HepG2 (cell line): ENCODE measurements at regions not wholly inside any gene's neighbourhood (a gene's known extent, or its start where the extent isn't known, plus 50 kb on each side); places are given as distances from the start of the nearest gene placed in this dataset.

ENCODE experiments used
- CAMTA2 ChIP-seq: sonication (generic); formaldehyde crosslinking; IDR thresholded peaks from 2 replicates; pipeline ENCODE4 v1.4.0; 2020; ENCODE audit warnings: mild to moderate bottlenecking, missing genetic modification reagents, borderline replicate concordance
- DPF2 ChIP-seq: sonication (generic); formaldehyde crosslinking; IDR thresholded peaks from 2 replicates; pipeline ENCODE4 v1.4.0; 2020; ENCODE audit warnings: mild to moderate bottlenecking, low read depth, missing genetic modification reagents, borderline replicate concordance
- KAT7 ChIP-seq: IDR thresholded peaks from 2 replicates; pipeline ENCODE4 v1.6.1; 2018; ENCODE audit warnings: borderline replicate concordance, missing compliant biosample characterization
- PHF5A ChIP-seq: IDR thresholded peaks from one replicate; pipeline ENCODE4 v1.6.1; 2018; ENCODE audit warnings: low read depth, missing genetic modification reagents; ENCODE audit not compliant: unreplicated experiment
- TSC22D2 ChIP-seq: sonication (generic); formaldehyde crosslinking; IDR thresholded peaks from 2 replicates; pipeline ENCODE4 v1.5.1; 2020; ENCODE audit warnings: missing genetic modification reagents, mild to moderate bottlenecking, borderline replicate concordance
- U2AF2 ChIP-seq: fragments of 200-400 bp; formaldehyde crosslinking; IDR thresholded peaks from 2 replicates; pipeline ENCODE4 v1.6.1; 2017; ENCODE audit warnings: low read depth, mild to moderate bottlenecking, low read length
- ZNF12 ChIP-seq: sonication (generic); formaldehyde crosslinking; IDR thresholded peaks from 2 replicates; pipeline ENCODE4 v1.5.0; 2020; ENCODE audit warnings: missing genetic modification reagents
- ZNF432 ChIP-seq: sonication (generic); formaldehyde crosslinking; IDR thresholded peaks from 2 replicates; pipeline ENCODE4 v1.5.0; 2020; ENCODE audit warnings: missing genetic modification reagents, mild to moderate bottlenecking, borderline replicate concordance
- ZNF547 ChIP-seq: sonication (generic); formaldehyde crosslinking; IDR thresholded peaks from 2 replicates; pipeline ENCODE4 v1.5.1; 2020; ENCODE audit warnings: mild to moderate bottlenecking, missing genetic modification reagents
- TF ChIP-seq, protein P1 (sequence below): sonication (generic); formaldehyde crosslinking; IDR thresholded peaks from 2 replicates; pipeline ENCODE4 v1.4.0; 2020; ENCODE audit warnings: missing genetic modification reagents, borderline replicate concordance
- TF ChIP-seq, protein P2 (sequence below): sonication (generic); formaldehyde crosslinking; IDR thresholded peaks from 2 replicates; pipeline ENCODE4 v1.8.0; 2022; ENCODE audit warnings: missing genetic modification reagents, mild to moderate bottlenecking, moderate library complexity, borderline replicate concordance
- TF ChIP-seq, protein P3 (sequence below): sonication (generic); formaldehyde crosslinking; IDR thresholded peaks from one replicate; pipeline ENCODE4 v1.5.1; 2020; ENCODE audit warnings: mild to moderate bottlenecking, missing genetic modification reagents; ENCODE audit errors: not compliant biosample characterization
- TF ChIP-seq, protein P4 (sequence below): sonication (generic); formaldehyde crosslinking; IDR thresholded peaks from 2 replicates; pipeline ENCODE4 v1.8.0; 2022; ENCODE audit warnings: missing genetic modification reagents, mild to moderate bottlenecking, inconsistent platforms, borderline replicate concordance

DNA sequence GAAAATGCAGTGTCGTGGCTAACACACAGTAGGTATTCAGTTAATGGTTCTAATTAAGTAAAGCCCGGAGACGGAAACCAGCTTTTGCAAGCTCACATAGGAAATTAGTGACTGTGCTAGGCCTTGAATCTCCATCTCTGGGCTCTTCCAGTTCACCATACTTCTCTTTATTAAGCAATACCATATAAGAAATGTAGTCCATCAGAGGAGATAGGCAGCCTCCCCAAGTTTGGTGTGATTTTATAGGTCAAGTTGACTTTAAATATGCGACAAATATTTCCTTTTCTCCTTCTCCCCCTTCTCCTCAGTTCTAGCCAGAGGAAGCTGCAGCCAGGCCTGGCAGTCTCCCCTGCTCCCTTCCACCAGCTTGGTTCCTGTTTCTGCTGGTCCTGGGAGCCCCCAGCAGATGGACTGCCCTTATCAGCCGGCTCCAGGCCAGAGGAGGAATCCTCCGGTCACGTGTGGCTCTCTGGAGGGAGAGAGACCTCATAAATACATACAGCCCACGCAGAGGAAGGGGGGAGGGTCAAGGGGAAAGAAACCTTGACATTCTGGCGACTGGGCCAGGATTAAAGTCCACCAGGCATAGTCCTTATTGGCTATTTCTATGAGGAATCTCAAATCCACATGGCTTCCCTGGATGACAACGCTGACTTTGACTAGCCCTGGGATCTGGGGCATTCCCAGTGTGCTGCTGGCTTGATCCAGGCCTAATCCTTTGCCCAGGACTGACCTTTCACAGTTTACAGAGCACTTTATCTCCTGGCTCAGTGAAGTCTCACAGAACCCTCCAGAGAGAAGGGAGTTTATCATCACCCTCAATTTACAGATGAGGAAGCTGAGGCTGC, 115.1 kb upstream of the JUN start (continued):
- TF ChIP-seq, protein P1, sequence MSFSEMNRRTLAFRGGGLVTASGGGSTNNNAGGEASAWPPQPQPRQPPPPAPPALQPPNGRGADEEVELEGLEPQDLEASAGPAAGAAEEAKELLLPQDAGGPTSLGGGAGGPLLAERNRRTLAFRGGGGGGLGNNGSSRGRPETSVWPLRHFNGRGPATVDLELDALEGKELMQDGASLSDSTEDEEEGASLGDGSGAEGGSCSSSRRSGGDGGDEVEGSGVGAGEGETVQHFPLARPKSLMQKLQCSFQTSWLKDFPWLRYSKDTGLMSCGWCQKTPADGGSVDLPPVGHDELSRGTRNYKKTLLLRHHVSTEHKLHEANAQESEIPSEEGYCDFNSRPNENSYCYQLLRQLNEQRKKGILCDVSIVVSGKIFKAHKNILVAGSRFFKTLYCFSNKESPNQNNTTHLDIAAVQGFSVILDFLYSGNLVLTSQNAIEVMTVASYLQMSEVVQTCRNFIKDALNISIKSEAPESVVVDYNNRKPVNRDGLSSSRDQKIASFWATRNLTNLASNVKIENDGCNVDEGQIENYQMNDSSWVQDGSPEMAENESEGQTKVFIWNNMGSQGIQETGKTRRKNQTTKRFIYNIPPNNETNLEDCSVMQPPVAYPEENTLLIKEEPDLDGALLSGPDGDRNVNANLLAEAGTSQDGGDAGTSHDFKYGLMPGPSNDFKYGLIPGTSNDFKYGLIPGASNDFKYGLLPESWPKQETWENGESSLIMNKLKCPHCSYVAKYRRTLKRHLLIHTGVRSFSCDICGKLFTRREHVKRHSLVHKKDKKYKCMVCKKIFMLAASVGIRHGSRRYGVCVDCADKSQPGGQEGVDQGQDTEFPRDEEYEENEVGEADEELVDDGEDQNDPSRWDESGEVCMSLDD (CRISPR knock-in tag): no peak
- no peak for TF ChIP-seq ZNF432 (CRISPR knock-in tag)
- TF ChIP-seq, protein P2, sequence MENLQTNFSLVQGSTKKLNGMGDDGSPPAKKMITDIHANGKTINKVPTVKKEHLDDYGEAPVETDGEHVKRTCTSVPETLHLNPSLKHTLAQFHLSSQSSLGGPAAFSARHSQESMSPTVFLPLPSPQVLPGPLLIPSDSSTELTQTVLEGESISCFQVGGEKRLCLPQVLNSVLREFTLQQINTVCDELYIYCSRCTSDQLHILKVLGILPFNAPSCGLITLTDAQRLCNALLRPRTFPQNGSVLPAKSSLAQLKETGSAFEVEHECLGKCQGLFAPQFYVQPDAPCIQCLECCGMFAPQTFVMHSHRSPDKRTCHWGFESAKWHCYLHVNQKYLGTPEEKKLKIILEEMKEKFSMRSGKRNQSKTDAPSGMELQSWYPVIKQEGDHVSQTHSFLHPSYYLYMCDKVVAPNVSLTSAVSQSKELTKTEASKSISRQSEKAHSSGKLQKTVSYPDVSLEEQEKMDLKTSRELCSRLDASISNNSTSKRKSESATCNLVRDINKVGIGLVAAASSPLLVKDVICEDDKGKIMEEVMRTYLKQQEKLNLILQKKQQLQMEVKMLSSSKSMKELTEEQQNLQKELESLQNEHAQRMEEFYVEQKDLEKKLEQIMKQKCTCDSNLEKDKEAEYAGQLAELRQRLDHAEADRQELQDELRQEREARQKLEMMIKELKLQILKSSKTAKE (CRISPR knock-in tag): peak; percentile 94
- peak; percentile 70 for TF ChIP-seq PHF5A (CRISPR knock-in tag)
- TF ChIP-seq DPF2 (CRISPR knock-in tag): peak; percentile 11; the same call in 1 of the 2 replicates
- no peak for TF ChIP-seq ZNF547 (CRISPR knock-in tag)
- TF ChIP-seq KAT7: no peak
- TF ChIP-seq TSC22D2 (CRISPR knock-in tag): no peak
- TF ChIP-seq, protein P3, sequence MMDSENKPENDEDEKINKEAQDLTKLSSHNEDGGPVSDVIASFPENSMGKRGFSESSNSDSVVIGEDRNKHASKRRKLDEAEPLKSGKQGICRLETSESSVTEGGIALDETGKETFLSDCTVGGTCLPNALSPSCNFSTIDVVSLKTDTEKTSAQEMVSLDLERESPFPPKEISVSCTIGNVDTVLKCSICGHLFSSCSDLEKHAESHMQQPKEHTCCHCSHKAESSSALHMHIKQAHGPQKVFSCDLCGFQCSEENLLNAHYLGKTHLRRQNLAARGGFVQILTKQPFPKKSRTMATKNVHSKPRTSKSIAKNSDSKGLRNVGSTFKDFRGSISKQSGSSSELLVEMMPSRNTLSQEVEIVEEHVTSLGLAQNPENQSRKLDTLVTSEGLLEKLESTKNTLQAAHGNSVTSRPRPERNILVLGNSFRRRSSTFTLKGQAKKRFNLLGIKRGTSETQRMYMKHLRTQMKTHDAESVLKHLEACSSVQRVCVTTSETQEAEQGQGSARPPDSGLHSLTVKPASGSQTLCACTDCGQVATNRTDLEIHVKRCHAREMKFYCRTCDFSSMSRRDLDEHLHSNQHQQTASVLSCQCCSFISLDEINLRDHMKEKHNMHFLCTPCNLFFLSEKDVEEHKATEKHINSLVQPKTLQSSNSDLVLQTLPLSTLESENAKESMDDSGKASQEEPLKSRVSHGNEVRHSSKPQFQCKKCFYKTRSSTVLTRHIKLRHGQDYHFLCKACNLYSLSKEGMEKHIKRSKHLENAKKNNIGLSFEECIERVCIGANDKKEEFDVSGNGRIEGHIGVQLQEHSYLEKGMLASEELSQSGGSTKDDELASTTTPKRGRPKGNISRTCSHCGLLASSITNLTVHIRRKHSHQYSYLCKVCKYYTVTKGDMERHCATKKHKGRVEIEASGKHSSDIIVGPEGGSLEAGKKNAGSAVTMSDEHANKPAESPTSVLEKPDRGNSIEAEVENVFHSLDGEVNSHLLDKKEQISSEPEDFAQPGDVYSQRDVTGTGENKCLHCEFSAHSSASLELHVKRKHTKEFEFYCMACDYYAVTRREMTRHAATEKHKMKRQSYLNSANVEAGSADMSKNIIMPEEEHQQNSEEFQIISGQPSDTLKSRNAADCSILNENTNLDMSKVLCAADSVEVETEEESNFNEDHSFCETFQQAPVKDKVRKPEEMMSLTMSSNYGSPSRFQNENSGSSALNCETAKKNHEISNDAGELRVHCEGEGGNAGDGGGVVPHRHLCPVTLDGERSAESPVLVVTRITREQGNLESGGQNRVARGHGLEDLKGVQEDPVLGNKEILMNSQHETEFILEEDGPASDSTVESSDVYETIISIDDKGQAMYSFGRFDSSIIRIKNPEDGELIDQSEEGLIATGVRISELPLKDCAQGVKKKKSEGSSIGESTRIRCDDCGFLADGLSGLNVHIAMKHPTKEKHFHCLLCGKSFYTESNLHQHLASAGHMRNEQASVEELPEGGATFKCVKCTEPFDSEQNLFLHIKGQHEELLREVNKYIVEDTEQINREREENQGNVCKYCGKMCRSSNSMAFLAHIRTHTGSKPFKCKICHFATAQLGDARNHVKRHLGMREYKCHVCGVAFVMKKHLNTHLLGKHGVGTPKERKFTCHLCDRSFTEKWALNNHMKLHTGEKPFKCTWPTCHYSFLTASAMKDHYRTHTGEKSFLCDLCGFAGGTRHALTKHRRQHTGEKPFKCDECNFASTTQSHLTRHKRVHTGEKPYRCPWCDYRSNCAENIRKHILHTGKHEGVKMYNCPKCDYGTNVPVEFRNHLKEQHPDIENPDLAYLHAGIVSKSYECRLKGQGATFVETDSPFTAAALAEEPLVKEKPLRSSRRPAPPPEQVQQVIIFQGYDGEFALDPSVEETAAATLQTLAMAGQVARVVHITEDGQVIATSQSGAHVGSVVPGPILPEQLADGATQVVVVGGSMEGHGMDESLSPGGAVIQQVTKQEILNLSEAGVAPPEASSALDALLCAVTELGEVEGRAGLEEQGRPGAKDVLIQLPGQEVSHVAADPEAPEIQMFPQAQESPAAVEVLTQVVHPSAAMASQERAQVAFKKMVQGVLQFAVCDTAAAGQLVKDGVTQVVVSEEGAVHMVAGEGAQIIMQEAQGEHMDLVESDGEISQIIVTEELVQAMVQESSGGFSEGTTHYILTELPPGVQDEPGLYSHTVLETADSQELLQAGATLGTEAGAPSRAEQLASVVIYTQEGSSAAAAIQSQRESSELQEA (CRISPR knock-in tag): no peak
- TF ChIP-seq U2AF2: no peak
- TF ChIP-seq ZNF12 (CRISPR knock-in tag): no peak
- TF ChIP-seq CAMTA2: no peak
- TF ChIP-seq, protein P4, sequence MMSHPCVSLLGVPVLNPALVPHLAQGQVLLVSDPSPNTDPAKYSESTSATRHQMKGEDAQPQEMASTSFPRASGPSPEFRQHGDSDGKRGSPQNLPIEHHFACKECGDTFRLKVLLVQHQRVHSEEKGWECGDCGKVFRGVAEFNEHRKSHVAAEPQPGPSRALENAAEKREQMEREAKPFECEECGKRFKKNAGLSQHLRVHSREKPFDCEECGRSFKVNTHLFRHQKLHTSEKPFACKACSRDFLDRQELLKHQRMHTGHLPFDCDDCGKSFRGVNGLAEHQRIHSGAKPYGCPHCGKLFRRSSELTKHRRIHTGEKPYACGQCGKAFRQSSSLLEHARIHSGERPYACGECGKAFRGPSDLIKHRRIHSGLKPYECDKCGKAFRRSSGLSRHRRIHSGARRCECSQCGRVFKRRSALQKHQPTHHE: peak; percentile 72; the same call in 1 of the 2 replicates
